HG02938 (cell line): ENCODE measurements at regions not wholly inside any gene's neighbourhood (a gene's known extent, or its start where the extent isn't known, plus 50 kb on each side); places are given as distances from the start of the nearest gene placed in this dataset.

ENCODE experiments used
- ATAC-seq: cut with Tn5 transposase; IDR thresholded peaks from one replicate; pipeline ENCODE4 v1.9.1; 2021; ENCODE audit warnings: mild to moderate bottlenecking, moderate library complexity; ENCODE audit not compliant: unreplicated experiment

DNA sequence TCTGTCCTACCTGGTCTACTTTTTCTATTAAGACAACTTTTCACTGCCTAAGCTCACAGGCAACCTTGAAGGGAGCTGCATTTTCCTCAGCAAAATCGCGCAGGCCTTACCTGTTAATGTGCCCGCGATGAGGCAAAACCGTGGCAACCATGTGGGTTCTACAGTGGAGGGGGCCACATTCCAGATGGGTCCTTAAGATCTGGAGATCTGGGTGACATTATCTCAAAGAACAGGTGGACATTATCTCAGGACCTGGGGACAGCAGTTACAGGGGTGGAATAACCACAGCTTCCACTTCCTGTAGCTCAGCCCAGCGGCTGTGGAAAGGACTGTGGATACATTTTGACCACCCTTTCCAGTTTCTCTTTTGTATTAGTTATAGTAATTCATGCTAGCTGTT is 112.8 kb upstream of the PTCH1 start:
- no peak for ATAC-seq

- no peak for ATAC-seq
Measured at GRCh38 chr9:95627802-95628201, 111.0 kb upstream of the PTCH1 start.

GRCh38 chr9:95626885-95627558 is 110.3 kb upstream of the PTCH1 start:
- ATAC-seq = no peak

DNA sequence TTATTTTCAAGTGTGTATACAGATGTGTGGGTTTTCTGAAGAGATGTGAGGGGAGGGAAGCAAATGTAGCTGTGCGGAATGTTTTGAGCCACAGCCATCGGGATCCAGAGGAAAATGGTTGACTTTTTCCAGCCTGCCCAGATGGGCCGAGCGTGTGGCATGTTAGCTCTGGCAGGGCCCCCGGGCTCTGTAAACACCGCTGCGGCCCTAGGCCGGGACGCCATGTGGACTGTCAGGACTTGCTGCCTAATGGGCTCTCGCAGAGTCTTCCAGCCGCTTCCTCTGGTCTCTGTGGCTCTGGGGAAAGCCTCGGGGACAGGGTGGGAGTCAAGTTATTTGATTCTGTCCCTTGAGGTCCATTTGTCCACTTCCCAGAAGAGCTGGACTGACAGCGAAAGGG is 109.6 kb upstream of the PTCH1 start:
- ATAC-seq = no peak

DNA sequence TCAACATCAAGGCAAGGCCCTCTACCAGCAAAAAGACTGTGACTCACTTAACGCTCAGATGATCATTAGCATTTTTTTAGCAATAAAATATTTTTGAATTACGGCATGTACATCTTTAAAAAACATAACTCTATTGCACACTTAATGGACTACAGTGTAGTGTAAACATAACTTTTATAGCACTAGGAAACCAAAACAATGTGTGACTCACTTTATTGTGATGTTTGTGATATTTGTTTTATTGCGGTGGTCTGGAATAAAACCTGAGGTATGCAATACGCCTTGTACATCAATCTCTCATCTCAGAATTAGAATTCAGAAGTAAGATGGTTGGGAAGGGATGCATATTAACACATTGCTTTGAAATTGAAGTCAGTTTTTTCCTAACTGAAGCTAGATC is 106.9 kb upstream of the PTCH1 start:
- ATAC-seq = no peak

- ATAC-seq = no peak
Measured at GRCh38 chr9:95620722-95621121, 104.0 kb upstream of the PTCH1 start.

DNA sequence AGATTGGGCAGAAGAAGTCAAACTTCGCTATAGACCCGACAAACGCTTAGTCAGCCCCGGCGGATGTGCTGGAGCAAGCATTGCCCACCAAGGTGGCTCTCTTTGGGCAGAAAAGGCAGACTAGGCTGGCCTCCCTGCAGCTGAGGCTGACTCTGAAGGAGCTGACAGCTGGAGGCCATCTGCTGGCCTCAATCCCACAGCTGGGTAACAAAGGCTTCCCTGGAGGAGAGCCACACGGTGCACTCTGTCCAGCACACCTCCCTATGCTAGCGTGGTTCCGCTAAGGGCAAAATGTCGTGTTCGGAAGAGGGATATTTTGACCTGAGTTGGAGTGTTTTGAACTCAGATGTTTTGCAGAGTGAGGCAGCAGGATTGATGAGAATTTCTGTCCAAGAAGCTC is 103.5 kb upstream of the PTCH1 start:
- ATAC-seq = no peak

DNA sequence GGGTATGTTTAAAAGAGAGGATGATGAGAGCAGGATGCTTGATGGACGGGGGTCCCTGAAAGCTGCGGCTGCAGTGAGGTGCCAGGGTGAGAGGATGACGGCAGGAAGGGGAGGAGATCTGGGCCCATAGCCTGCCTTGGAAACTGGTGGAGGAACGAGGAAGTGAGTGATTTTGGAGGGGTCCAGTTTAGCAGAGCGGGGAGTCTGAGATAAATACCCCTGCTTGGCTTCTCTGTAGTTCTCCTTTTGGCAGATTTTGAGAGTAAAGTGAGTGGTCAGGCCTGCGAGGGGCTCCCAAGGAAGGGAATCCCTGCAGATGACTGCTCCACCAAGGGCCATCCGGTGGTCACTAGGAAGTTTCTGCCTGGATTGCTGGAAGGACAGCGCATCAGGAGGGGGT is 98.5 kb upstream of the PTCH1 start:
- ATAC-seq = no peak

- ATAC-seq = no peak
Measured at GRCh38 chr9:95613670-95614069, 96.9 kb upstream of the PTCH1 start.

DNA sequence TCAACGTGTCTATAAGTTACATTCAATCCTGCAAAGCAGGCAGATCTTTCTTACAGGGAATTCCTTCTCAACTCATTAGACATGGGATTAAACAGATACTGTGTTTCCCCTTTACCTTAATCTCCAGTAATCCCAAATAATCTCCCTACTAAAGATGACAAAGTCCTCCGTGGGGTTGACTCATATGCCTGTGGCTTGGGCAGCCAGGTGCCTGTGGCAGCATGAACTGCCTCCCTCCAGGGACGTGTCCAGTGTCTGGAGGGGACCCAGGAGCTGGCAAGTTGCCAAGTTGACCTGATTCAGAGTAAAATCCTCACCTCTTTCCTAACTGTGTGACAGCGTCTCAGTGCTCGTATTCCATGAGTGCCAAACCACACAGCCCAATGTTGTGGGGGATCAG is 94.6 kb upstream of the PTCH1 start:
- no peak for ATAC-seq

GRCh38 chr9:95610006-95610785 is 93.4 kb upstream of the PTCH1 start:
- no peak for ATAC-seq

- ATAC-seq = no peak
Measured at GRCh38 chr9:95609426-95609825, 92.7 kb upstream of the PTCH1 start.

DNA sequence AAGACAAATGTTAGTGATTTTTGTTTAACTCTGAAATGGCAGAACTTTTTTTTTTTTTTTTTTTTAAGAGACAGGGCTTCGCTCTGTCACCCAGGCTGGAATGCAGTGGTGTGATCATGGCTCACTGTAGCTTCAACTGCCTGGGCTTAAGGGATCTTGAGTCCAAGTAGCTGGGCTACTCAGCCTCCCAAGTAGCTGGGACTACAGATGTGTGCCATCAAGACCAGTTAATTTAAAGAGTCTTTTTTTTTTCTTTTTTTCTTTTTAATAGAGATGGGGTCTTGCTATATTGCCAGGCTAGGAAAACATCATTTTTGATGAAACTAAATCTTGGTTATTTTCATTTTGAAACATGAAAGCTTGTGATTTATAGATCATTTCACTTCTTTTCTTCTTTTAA is 91.6 kb upstream of the PTCH1 start:
- ATAC-seq = no peak

GRCh38 chr9:95607507-95607906 is 90.7 kb upstream of the PTCH1 start:
- ATAC-seq = no peak

- no peak for ATAC-seq
Measured at GRCh38 chr9:95606489-95607350, 89.9 kb upstream of the PTCH1 start.

DNA sequence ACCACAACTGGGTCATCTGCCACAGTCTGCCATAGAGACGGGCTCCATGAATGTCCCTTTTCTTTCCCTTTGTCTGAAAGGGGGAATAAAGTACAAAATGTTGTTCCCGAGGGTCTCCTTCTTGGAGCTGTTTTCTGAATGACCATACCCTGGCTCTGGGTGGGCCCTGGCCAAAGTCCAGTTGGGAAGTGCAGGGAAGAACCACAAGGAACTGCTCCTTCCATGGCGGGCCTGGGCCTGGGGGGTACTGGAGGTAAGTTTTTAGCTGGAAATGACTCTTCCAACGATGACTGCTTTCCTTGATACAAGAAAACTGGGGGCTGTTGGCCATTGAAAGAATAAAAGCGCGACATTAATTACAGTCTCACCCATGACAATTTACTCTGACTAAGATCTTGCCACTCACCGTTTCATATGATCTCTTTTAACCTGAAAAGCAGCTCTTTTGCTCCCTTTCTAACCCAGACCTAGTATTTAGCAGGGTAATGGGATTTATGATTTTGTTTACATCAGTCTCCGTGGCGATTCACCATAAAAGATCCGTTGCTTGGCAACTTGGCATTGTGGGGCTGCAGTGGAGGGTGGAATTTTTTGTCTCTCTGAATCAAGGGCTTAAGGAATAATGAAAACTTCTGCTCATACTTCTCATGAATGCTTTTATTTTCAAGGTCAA is 89.2 kb upstream of the PTCH1 start:
- no peak for ATAC-seq

GRCh38 chr9:95605101-95605500 is 88.3 kb upstream of the PTCH1 start:
- no peak for ATAC-seq

GRCh38 chr9:95598236-95598635 is 81.5 kb upstream of the PTCH1 start:
- no peak for ATAC-seq

- ATAC-seq = no peak
Measured at GRCh38 chr9:95595721-95596295, 79.0 kb upstream of the PTCH1 start.

DNA sequence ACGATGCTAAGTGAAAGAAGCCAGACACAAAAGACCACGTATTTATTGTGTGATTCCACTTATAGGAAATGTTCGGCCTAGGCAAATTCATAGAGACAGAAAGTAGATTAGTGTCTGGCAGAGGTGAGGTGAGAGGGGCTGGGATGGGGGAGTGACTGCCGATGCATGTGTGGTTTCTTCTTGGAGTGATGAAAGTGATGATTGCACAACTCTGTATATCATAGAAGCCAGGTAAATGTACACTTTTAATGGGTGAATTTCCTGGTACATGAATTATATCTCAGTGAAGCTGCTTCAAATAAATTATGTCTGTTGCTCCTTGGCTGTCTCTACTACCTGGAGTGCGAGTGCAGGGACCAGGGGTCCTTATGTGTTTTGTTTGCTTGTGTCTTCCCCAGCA is 76.2 kb upstream of the PTCH1 start:
- no peak for ATAC-seq
